GM18499 (cell line): ENCODE measurements at regions not wholly inside any gene's neighbourhood (a gene's known extent, or its start where the extent isn't known, plus 50 kb on each side); places are given as distances from the start of the nearest gene placed in this dataset.
A peak's percentile ranks its signal among the peaks of the same experiment; 100 is the strongest.

Experiments
- ATAC-seq: cut with Tn5 transposase; IDR thresholded peaks from one replicate; pipeline ENCODE4 v1.9.1; 2021; ENCODE audit warnings: moderate number of reproducible peaks; ENCODE audit not compliant: insufficient read depth, unreplicated experiment

DNA sequence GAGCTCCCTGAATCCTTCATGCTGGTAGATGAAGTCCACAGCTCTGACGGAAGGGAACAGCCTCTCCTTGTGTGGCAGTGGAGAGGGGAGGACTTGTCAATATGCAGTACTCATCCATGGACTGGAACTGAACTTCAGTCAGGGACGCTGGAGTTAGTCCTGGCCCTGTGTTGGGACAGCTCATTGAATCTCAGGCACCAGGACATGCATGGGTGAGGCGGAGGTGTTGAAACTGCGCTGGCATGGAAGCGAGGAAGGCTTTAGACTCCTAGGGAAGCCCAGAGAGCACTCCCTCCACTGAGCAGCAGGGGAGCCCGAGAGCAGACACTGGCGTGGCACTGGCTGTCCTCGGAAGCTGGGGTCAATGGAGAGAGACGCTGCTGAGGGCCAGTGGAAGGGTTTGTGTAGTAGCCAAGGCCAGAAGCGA, 161.3 kb upstream of the GGTLC1 start:
- no peak for ATAC-seq

DNA sequence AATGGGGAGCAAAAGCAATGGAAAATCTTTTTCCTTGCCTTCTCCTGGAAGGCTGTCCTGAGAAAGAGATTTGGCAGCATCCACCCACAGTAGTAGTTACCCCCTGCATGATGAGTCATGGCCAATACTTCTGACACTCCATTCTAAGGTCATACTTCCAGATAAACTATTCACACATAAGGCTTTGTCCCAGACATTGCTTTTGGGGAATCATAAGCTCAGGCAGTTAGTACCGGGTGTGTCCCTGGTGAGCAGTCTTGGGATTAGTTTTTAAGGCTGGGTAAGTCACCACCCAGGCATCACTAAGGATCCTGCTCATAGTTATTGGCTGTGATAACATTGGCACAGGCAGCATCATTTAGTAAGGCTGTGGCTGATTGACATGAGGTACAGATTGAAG, 160.6 kb upstream of the GGTLC1 start:
- ATAC-seq: no peak

DNA sequence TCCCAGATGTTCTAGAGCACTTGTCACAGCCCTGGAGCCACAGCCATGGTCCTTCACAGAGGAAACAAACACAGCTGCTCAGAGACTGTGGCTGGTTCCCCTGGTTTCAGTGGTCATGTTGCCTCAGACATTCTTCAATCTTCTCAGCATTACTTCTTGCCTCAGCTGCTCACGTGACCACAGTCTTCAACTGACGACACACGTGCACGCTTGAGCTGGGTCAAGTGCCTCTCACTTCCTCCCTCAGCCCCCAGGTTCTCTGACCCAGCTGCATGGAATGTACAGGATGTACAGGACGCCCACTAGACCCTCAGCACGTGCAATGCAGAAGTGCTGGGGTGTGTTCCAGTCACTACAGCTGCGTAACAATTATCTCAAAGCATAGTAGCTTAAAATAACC, 159.8 kb upstream of the GGTLC1 start:
- peak; percentile 74 for ATAC-seq

DNA sequence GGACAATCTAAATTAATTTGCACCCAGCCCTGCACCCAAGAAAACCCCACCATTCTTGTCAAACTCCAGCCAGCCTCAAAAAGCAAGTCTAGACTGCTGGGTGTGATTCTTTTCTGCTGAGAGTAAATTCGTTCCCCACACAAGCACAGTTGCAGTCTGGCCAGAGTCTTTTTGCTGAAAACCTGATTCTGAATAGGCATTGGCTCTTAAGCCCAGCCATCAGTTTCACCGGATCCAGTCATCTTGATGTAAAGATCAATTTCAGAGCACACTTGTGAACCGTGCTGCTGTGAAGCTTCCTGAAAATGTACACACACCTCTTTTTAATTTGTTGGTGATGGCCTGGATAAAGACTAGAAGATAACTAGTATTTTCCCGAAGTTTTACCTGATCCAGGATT, 159.4 kb upstream of the GGTLC1 start:
- ATAC-seq: no peak

DNA sequence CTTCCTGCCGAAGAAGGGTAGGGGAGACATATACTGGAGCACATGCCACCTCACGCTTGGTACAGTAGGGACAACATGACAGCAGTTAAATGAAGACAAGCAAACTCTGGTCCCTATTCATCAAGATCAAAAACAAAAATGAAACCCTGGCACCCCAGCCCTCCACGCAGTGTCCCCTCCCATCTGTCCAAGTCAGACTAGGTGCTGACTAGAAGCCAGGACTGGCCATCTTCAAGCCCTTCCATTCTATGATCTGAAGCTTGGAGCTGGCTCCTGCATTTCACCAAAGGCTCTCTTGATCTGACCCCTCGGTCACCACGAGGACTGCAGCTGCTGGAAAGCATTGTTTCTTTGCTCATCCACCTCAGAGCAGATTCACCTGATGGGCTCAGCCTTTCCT, 158.9 kb upstream of the GGTLC1 start:
- ATAC-seq: no peak

DNA sequence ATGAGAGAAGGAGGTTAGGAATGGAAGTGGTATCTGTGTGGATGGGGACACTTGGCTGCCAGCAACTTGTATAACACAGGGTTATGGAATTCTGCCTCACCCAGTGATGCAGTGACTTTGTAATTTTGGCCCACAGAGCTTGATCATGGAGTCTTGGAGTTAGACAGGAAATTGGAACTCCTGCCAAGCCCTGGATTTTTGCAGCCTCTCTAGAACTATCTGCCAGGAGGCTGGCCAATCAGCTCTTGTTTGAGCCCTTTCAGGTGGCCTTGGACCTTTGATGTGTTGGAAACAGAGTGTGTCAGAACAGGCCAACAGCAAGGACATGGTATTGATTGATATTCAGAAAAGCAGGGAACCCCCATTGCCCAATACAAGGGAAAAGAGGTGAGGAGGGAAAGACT, 157.7 kb upstream of the GGTLC1 start:
- no peak for ATAC-seq

DNA sequence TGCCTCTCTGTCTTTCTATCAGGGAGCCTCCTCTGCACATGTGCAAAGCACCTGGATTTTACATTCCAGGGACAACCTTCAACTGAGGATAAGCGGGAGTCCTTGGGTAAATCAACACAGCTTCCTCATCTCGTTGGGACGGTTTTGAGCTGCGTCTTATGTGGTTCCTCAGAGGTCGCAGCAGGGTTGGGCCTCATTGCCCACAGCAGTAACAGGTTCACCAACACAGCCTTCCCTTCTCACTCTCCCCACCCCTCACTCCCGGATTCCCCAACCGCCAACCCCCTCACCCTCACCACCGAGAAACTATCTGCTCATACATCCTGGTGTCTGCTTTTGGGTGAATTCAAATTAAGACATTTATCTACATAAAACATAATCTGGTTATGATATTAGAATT, 155.8 kb upstream of the GGTLC1 start:
- no peak for ATAC-seq

DNA sequence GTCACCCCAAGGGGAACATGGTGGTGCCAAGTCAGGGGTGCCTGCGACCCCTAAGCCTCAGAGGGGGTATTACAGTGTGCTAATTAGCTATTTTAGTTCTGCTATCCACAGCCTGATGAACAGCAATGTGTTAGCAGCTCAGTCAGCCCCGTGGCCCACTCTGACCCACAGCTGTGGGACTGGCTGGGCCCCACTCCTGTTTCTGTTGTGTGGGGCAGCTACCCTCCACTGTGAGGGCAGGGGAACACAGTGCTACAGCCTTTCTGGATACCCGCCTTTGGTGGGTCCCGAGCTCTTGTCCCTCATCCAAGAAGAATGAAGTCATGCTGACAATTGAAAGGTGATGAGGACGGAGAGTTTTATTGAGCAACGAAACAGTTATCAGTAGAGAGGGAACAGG, 152.5 kb upstream of the GGTLC1 start:
- ATAC-seq: no peak

DNA sequence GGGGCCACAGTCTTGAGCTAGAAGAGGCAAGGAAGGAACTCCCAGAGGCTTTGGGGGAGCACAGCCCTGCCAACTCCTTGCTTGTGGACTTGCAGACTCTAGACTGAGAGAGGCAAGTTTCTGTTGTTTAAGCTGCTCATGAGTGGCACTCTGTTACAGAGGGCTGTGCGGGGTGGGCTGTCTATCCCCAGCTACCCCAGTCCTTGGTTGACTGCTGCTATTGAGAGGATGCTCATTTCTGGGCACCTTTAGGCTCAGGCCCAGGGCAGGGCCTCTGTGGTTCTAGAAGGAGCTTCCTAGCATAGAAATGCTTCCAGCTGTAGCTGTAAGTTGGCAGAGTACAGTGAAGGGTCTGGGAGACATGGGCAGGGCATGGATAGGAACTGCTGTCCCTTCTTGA, 151.3 kb upstream of the GGTLC1 start:
- ATAC-seq: no peak

DNA sequence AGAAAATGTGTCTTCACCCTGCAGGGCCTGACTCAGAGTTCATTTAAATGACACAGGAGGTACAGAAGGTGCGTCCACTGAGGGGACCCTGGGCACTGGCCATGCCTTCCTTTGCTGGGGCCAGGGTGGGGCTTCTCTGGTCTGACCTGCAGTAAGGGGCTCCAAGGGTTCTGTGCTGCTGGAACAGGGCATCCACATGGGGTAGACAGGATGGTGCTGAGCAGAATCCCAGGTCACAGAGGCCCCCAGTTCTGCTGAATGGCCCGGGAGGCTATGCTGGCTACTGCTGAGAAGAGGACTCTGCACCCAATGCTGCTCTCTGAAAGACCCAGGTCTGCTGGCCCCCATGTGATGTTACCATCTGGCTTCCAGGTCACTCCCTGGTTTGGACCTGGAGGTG, 150.4 kb upstream of the GGTLC1 start:
- no peak for ATAC-seq

DNA sequence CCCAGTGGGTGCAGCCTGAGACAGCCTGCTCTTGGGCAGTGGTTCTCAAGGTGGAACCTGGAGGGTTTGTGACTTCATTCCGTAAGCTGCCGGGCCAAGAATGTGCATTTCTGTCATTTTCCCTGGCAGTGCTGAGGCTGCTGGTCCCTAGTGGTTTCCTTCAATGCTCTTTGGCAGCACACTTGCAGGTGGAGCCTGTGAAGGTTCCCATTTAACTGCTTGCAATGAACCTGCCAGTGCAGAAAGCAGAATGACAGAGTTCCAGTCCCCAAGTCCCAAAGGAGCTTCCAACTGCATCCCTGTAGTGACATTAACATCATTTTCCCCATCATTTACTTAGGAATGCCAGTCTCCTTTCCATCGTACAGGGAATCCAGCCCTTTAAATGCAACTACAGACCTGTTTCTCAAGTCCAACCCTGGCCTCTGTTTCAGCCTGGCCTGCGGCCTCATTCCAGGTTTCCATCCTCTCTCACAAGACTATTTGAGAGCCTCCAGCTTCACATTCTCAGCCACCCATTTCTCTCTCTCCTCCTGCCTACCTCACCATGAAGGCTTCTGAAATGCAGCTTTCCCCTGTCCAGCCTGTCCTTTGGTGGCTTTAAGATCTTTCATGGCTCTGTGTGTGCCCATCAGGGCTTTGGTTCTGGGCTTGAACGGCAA, 149.7 kb upstream of the GGTLC1 start:
- ATAC-seq: no peak

DNA sequence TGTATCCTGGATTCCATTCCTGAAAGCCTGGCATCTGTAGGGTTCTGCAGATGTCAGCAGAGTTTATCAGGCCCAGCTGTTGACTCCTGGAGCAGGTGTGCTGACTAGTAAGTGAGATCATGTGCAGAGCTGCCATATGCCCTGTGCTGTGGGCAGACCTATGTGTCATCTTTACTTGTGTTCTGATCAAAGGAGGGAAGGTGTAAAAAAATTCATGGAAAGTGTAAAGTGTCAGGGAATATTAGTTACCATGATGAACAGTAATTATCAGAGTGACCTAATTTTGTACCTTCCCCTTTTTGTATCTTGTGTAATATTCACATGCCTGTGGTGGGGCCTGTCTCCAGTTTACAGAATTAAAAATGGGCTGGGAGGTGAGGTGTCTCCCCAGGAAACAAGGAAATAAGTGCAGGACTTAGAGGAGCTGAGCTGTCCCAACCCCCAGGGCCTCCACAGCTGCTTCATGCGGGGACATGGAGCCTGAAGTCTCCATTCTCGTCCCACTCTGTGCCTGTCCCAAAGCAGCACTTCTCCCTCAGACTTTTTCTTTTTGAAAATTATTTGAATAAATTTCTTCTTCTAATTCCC, 148.2 kb upstream of the GGTLC1 start:
- ATAC-seq: no peak

DNA sequence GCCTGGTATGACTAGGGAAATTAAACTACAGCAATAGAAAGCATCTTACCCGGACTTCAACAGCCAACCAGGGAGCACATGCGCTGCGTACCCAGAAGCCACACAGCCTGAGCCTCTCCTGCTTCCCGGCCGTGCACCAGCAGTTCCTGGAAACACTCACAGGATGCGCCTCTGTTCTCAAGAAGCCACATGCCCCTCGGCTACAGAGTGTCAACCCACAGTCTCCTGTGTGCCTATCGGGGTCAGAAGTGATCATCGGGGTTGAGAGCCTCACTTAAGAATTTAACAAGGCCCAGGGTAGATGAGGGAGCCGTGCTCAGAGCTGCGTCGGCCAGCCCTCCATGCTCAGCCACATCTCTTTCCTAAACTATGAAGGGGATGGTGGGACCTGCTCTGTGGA, 147.2 kb upstream of the GGTLC1 start:
- no peak for ATAC-seq

DNA sequence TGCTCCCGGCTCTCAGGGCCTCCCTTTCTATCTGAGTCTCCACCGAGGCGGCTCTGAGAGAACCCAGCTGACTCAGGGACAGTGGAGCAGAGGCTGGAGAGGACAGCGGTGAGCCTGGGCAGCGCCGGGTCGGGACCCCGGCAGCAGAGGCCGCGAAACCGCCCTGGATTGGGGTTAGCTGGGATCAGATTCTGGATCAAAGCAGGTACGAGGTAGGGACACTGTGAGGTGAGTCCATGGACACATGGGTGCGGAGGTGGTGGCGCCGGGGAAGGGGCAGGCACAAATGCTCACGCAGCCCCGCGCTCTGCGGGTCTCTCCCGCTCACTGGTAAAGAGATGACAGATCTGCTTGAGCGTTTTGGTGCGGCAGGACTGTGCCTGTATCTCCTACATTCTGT, 146.4 kb upstream of the GGTLC1 start:
- no peak for ATAC-seq

DNA sequence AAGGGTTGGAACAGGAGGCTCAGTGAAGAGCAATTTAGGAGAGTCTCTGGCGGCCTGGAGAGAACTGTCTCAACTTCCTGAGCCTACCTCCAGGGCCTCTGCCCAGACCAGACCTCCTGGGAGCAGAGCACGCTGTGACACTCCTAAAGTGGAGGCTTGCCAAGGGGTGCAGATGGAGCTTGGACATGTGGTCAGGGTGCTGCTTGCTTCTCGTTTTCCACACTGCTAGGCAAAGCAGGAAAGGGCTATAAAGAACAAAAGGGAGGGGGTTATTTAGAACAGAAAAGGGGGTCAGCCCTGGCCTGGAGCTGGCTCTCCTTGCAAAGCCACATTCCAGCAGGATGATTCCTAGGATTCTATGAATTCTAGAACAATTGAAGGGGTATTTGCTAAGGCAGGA, 145.7 kb upstream of the GGTLC1 start:
- no peak for ATAC-seq

DNA sequence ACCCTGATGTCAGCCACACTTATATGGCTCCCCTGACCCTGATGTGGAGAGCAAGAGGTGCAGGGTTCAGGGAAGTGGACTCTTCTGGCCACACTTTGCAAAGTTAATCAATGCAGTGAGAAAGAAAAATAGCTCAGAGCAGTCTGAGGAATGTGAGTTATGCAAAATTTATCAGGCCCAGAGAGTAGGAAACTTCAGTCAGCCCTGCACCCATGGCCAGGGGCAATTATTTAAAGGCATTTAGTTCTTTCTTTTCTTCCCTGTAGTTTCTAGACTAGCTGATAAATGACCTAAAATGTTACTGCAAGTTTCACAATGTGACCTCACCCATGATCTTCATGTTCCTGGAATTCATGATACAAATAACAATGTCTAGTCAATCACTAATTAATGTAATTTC, 143.7 kb upstream of the GGTLC1 start:
- no peak for ATAC-seq

DNA sequence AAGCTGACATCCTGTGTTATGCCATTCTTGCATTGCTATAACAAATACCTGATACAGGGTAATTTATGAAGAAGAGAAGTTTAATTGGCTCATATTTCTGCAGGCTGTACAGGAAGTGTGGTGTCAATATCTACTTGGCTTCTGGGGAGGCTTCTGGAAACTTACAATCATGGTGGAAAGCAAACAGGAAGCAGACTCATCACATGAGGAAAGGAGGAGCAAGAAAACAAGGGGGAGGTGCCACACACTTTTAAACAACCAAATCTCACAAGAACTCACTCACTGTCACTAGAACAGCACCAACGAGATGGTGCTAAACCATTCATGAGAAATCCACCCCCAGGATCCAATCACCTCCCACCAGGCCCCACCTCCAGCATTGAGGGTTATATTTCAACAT, 143.1 kb upstream of the GGTLC1 start:
- ATAC-seq: no peak

DNA sequence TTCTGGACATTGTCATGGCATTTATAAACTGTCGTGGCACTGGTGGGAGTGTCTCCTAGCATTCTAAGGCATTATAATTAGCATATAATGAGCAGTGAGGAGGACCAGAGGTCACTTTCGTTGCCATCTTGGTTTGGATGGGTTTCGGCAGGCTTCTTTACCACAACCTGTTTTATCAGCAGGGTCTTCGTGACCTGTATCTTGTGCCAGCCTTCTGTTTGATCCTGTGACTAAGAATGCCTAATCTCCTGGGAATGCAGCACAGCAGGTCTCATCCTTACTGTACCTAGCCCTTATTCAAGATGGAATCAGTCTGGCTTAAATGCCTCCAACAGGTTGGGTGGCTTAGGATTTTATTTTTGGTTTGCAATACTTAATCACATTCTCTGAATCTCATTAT, 142.7 kb upstream of the GGTLC1 start:
- ATAC-seq: no peak

DNA sequence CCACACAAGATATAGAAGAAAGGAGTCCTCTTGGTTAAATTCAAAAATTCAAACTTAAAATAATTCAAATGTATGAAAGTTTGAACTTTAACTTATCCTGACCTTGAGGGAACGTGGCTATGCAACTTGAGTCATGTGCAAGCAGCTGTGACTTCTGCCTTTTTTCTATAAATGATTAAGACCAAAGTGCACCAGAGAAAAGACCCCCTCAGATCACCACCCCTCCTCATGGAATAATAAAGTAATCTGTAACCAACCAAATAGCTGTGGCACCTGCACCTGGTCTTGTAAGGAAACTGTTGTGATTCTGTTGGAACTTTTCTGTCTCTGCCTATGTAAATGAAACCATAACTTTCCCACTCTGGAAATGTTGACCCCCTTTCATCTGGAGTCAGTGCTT, 141.1 kb upstream of the GGTLC1 start:
- ATAC-seq: no peak

DNA sequence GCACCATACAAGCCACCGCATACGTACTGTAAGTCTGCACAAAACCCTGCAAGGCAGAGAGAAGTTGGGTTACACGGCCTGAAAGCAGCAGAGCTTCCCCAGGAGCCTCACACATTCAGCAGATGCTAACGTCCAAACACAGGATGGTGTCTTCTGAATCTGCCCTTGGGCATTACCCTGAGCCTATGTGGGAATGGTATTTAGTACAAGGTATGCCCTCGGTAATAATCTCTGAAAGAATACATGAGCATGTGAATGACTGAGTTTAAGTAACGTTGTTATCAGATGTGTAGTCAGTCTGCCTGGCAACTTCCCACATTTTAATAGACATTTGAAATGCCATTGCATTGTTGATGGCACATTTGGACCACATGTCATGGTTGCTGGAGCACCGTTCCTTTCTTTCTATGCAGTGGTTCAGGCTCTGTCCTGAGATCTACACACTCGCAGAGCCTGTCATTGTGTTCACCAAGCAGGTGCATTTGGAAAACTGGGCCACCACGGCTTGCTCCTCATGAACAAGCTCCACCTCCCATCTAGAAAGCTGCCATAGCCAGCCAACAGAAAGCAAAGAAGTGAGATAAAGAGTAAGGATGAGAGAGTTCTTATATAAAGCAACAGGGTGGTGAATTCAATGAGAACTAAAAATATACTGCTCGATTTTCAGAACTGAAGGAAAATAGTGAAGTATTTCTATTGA, 136.5 kb upstream of the GGTLC1 start:
- ATAC-seq: no peak

DNA sequence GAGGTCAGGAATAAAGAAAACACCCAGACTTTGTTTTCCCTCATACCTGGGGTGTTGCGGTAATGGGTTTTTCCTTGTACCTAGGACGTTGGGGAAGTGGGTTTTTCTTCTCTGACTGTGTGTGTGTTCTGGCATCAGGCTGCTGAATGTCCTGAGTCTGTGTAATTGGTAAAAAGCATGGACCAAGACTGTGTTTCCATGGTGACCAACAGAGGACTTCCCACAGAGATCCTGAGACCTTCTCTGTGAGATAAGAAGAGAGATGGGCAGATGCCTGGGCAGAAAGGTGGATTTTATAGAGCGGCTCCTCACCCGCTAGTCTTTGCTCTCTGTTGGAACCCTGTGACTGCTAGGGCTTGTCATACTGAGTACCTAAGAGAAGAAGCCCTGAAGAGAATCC, 135.4 kb upstream of the GGTLC1 start:
- no peak for ATAC-seq
